HepG2 (cell line): ENCODE measurements at regions not wholly inside any gene's neighbourhood (a gene's known extent, or its start where the extent isn't known, plus 50 kb on each side); places are given as distances from the start of the nearest gene placed in this dataset.

Experiments
- ATAC-seq: fragments of 200-7000 bp; cut with Tn5 transposase; 3 replicates; pipeline ENCODE4 v1.9.1; 2020; ENCODE audit warnings: mild to moderate bottlenecking, moderate library complexity
- BruUV-seq: library from RNA; stranded (reverse); fragments of 400-500 nt; replicated peaks from 2 replicates; lab custom pipeline; 2021; lab: Mats Ljungman, UMichigan
- CTCF ChIA-PET: fragments of 300-600 bp; formaldehyde crosslinking; extraction: SDS; loops from one replicate; lab custom pipeline; 2021; ENCODE audit warnings: low total read pairs, inconsistent platforms, low intra/inter-chr PET ratio; lab: Yijun Ruan, JAX
- POLR2A ChIA-PET: fragments of 350-600 bp; sonication (Branson Sonifier 250); formaldehyde crosslinking; loops from one replicate; lab custom pipeline; 2020; ENCODE audit warnings: antibody characterized with exemption, inconsistent platforms; lab: Yijun Ruan, JAX
- DNase-seq: peaks from one replicate; pipeline ENCODE4 v3.0.0-alpha.2; 2015; ENCODE audit warnings: low spot score
- FAIRE-seq: peaks from 3 replicates; lab custom pipeline; 2011; peaks lifted over from hg19 to GRCh38; lab: Jason Lieb, UNC
- H2AFZ ChIP-seq: one replicate; pipeline ENCODE4 v1.6.1; 2011; ENCODE audit warnings: low read length, inconsistent platforms
- H3K27ac ChIP-seq: fragments of 300-600 bp; 3 replicates; pipeline ENCODE4 v1.8.0; 2011; ENCODE audit warnings: mixed run types, mild to moderate bottlenecking, mixed read lengths, low read length, inconsistent platforms; ENCODE audit not compliant: insufficient read depth; ENCODE audit errors: extremely low read length
- H3K27me3 ChIP-seq, 2 experiments: fragments of 200-600 bp in 1 of 2; 2 replicates in 1 of 2; 3 replicates in 1 of 2; pipeline versions ENCODE4 v1.6.0 to v1.8.0; 2011; ENCODE audit warnings: low read length in 2 of 2, mild to moderate bottlenecking in 2 of 2, moderate library complexity in 2 of 2, inconsistent platforms in 1 of 2; ENCODE audit not compliant: insufficient read depth in 2 of 2, control insufficient read depth in 1 of 2
- H3K36me3 ChIP-seq, 2 experiments: fragments of 200-600 bp in 1 of 2; replicated peaks in 1 of 2; 2 replicates in 1 of 2; 3 replicates in 1 of 2; pipeline versions ENCODE4 v1.5.1 to v1.8.0; 2011; ENCODE audit warnings: low read length in 2 of 2, inconsistent platforms in 1 of 2; ENCODE audit not compliant: insufficient read depth in 2 of 2, control insufficient read depth in 1 of 2
- H3K4me1 ChIP-seq: 2 replicates; pipeline ENCODE4 v1.5.1; 2012; ENCODE audit warnings: low read length, inconsistent platforms; ENCODE audit not compliant: insufficient read depth
- H3K4me2 ChIP-seq: 2 replicates; pipeline ENCODE4 v1.6.0; 2011; ENCODE audit warnings: low read depth, low read length, inconsistent platforms
- H3K4me3 ChIP-seq, 3 experiments: fragments of 200-600 bp in 1 of 3; sonication (generic), shearing (Covaris generic) in 1 of 3; replicated peaks in 1 of 3; 2 replicates each; pipeline ENCODE4 v1.5.1; 2011 to 2016; ENCODE audit warnings: low read length in 3 of 3, inconsistent platforms in 2 of 3, low read depth in 2 of 3, mild to moderate bottlenecking in 2 of 3, control low read depth in 1 of 3, mixed read lengths in 1 of 3; ENCODE audit not compliant: insufficient read depth in 1 of 3
- H3K79me2 ChIP-seq: one replicate; pipeline ENCODE4 v1.6.1; 2011; ENCODE audit warnings: low read length, inconsistent platforms; ENCODE audit not compliant: insufficient read depth
- H3K9ac ChIP-seq: 2 replicates; pipeline ENCODE4 v1.6.0; 2011; ENCODE audit warnings: mild to moderate bottlenecking, low read depth, low read length, inconsistent platforms; ENCODE audit not compliant: insufficient read depth
- H3K9me3 ChIP-seq: 2 replicates; pipeline ENCODE4 v1.5.1; 2012; ENCODE audit warnings: mild to moderate bottlenecking, low read length
- H4K20me1 ChIP-seq: 2 replicates; pipeline ENCODE4 v1.6.0; 2011; ENCODE audit warnings: inconsistent platforms, mild to moderate bottlenecking, low read length, moderate library complexity; ENCODE audit not compliant: insufficient read depth
- ELF3 ChIP-seq: IDR thresholded peaks from 2 replicates; pipeline ENCODE4 v1.6.1; 2016; ENCODE audit warnings: missing genetic modification reagents, missing compliant biosample characterization
- POLR2AphosphoS2 ChIP-seq: IDR thresholded peaks from 2 replicates; pipeline ENCODE4 v1.6.1; 2011; ENCODE audit warnings: low read depth, low read length, improper control_type of control experiment
- RERE ChIP-seq: IDR thresholded peaks from 2 replicates; pipeline ENCODE4 v1.6.1; 2016; ENCODE audit warnings: low read depth, missing genetic modification reagents, missing compliant biosample characterization
- SNAPC5 ChIP-seq: sonication (generic); formaldehyde crosslinking; IDR thresholded peaks from 2 replicates; pipeline ENCODE4 v1.8.1; 2023; ENCODE audit warnings: mild to moderate bottlenecking, missing genetic modification reagents, borderline replicate concordance
- SNRNP70 ChIP-seq: fragments of 200-400 bp; formaldehyde crosslinking; IDR thresholded peaks from 2 replicates; pipeline ENCODE4 v1.6.1; 2017; ENCODE audit warnings: mild to moderate bottlenecking, low read depth, low read length, moderate library complexity
- TAF1 ChIP-seq: sonication (generic); formaldehyde crosslinking; IDR thresholded peaks from 2 replicates; pipeline ENCODE4 v1.4.0; 2020; ENCODE audit warnings: missing genetic modification reagents
- ZBTB46 ChIP-seq: sonication (generic); formaldehyde crosslinking; IDR thresholded peaks from 2 replicates; pipeline ENCODE4 v1.4.0; 2020; ENCODE audit warnings: mild to moderate bottlenecking, missing genetic modification reagents, borderline replicate concordance
- ZFP82 ChIP-seq: sonication (generic); formaldehyde crosslinking; IDR thresholded peaks from 2 replicates; pipeline ENCODE4 v1.5.1; 2020; ENCODE audit warnings: mild to moderate bottlenecking, missing genetic modification reagents, borderline replicate concordance
- ZNF710 ChIP-seq: sonication (generic); formaldehyde crosslinking; IDR thresholded peaks from 2 replicates; pipeline ENCODE4 v1.5.0; 2020; ENCODE audit warnings: mild to moderate bottlenecking, missing genetic modification reagents, borderline replicate concordance
- ZNF775 ChIP-seq: sonication (generic); formaldehyde crosslinking; IDR thresholded peaks from 2 replicates; pipeline ENCODE4 v1.4.0; 2020; ENCODE audit warnings: missing genetic modification reagents, mild to moderate bottlenecking, moderate library complexity, borderline replicate concordance
- ZSCAN5A ChIP-seq: sonication (generic); formaldehyde crosslinking; IDR thresholded peaks from 2 replicates; pipeline ENCODE4 v1.8.0; 2022; ENCODE audit warnings: mild to moderate bottlenecking, missing genetic modification reagents, borderline replicate concordance
- in situ Hi-C: cut with HindIII; loops from 2 replicates; pipeline ENCODE4 v1.10.0; 2017; ENCODE audit warnings: low pct_unique_long_range_greater_than_20kb; ENCODE audit not compliant: extremely low pct_ligation_motif_present
- intact Hi-C: fragments of 100-400 bp; cut with micrococcal nuclease; formaldehyde crosslinking; loops from one replicate; pipeline ENCODE4 v1.10.0; 2022; ENCODE audit not compliant: unreplicated experiment

- TF ChIP-seq RERE, result no peak
Observed at GRCh38 chr13:76129305-76130000, 493.3 kb downstream of the LMO7 start (continued).

- no peak overlapping the region for H3K4me2 ChIP-seq
- ChIA-PET POLR2A (no interaction called here), CTCF (no interaction called here)
- intact Hi-C loops (no loop called here), in situ Hi-C loops (no loop called here)
- peaks cover 17% of the 10 kb centered on the region for H3K9me3 ChIP-seq
- no peak for FAIRE-seq
- no peaks in the 10 kb centered on the region for H3K27me3 ChIP-seq
- DNase-seq, result no peak
- H4K20me1 ChIP-seq, result no peaks in the 10 kb centered on the region
- BruUV-seq, result no TSS peak
- no peak for ATAC-seq
- H3K4me3 ChIP-seq, result no peak overlapping the region
- H3K79me2 ChIP-seq, result no peaks in the 10 kb centered on the region
- no peaks in the 10 kb centered on the region for H3K4me1 ChIP-seq
- H3K27ac ChIP-seq, result no peak overlapping the region
- no peaks in the 10 kb centered on the region for H3K36me3 ChIP-seq
- no peak overlapping the region for H3K9ac ChIP-seq
- H2AFZ ChIP-seq, result no peak overlapping the region
- no peak for TF ChIP-seq ZNF710 (CRISPR knock-in tag)
- no peak for TF ChIP-seq ZFP82 (CRISPR knock-in tag)
- TF ChIP-seq ZBTB46, result no peak
- no peak for TF ChIP-seq TAF1 (CRISPR knock-in tag)
- no peak for TF ChIP-seq SNAPC5
- TF ChIP-seq ZSCAN5A (CRISPR knock-in tag), result no peak
- TF ChIP-seq POLR2AphosphoS2, result no peak
- no peak for TF ChIP-seq ZNF775 (CRISPR knock-in tag)
- no peak for TF ChIP-seq ELF3 (CRISPR knock-in tag)
- no peak for TF ChIP-seq SNRNP70
Observed at GRCh38 chr13:76127922-76128321, 491.8 kb downstream of the LMO7 start.
